ENCODE measurements at regions not wholly inside any gene's neighbourhood (a gene's known extent, or its start where the extent isn't known, plus 50 kb on each side); places are given as distances from the start of the nearest gene placed in this dataset.

- no peak for TF ChIP-seq POLR2A (IDR thresholded peaks at IDR 0.05; ENCODE audit: low read depth, low read length)
- no peak for FAIRE-seq
- no peak for DNase-seq (ENCODE audit: insufficient read length, low spot score)
Measured at GRCh38 chr5:175123542-175123941, 320.4 kb downstream of the DRD1 start.

GRCh38 chr5:175121457-175121856 is 322.5 kb downstream of the DRD1 start:
- no peak for TF ChIP-seq POLR2A (IDR thresholded peaks at IDR 0.05; ENCODE audit: low read depth, low read length)
- FAIRE-seq, result no peak
- no peak for DNase-seq (ENCODE audit: insufficient read length, low spot score)

GRCh38 chr5:175120412-175120811 is 323.6 kb downstream of the DRD1 start:
- no peak for DNase-seq (ENCODE audit: insufficient read length, low spot score)
- FAIRE-seq, result no peak
- TF ChIP-seq POLR2A (IDR thresholded peaks at IDR 0.05; ENCODE audit: low read depth, low read length), result no peak

- DNase-seq (ENCODE audit: insufficient read length, low spot score) (no peak), FAIRE-seq (no peak)
- no peak for TF ChIP-seq POLR2A (IDR thresholded peaks at IDR 0.05; ENCODE audit: low read depth, low read length)
Measured at GRCh38 chr5:175118700-175119309, 325.2 kb downstream of the DRD1 start.

- TF ChIP-seq POLR2A (IDR thresholded peaks at IDR 0.05; ENCODE audit: low read depth, low read length), result no peak
- FAIRE-seq, result no peak
- no peak for DNase-seq (ENCODE audit: insufficient read length, low spot score)
Measured at GRCh38 chr5:175116466-175117048, 327.4 kb downstream of the DRD1 start.

GRCh38 chr5:175115831-175116230 is 328.2 kb downstream of the DRD1 start:
- FAIRE-seq (no peak), DNase-seq (ENCODE audit: insufficient read length, low spot score) (no peak)
- TF ChIP-seq POLR2A (IDR thresholded peaks at IDR 0.05; ENCODE audit: low read depth, low read length), result no peak

GRCh38 chr5:175113947-175114346 is 330.0 kb downstream of the DRD1 start:
- DNase-seq (ENCODE audit: insufficient read length, low spot score) (no peak), FAIRE-seq (no peak)

GRCh38 chr5:175109058-175109755 is 334.8 kb downstream of the DRD1 start:
- DNase-seq (ENCODE audit: insufficient read length, low spot score), result no peak
- no peak for FAIRE-seq
- TF ChIP-seq POLR2A (IDR thresholded peaks at IDR 0.05; ENCODE audit: low read depth, low read length), result no peak

More at GRCh38 chr5:175113947-175114346, 330.0 kb downstream of the DRD1 start:
- TF ChIP-seq POLR2A (IDR thresholded peaks at IDR 0.05; ENCODE audit: low read depth, low read length), result no peak

- DNase-seq (ENCODE audit: insufficient read length, low spot score) (no peak), FAIRE-seq (no peak)
- no peak for TF ChIP-seq POLR2A (IDR thresholded peaks at IDR 0.05; ENCODE audit: low read depth, low read length)
Measured at GRCh38 chr5:175107865-175108264, 336.1 kb downstream of the DRD1 start.

- no peak for TF ChIP-seq POLR2A (IDR thresholded peaks at IDR 0.05; ENCODE audit: low read depth, low read length)
- DNase-seq (ENCODE audit: insufficient read length, low spot score) (no peak), FAIRE-seq (no peak)
Measured at GRCh38 chr5:175107028-175107588, 336.9 kb downstream of the DRD1 start.

GRCh38 chr5:175104677-175105076 is 339.3 kb downstream of the DRD1 start:
- DNase-seq (ENCODE audit: insufficient read length, low spot score) (no peak), FAIRE-seq (no peak)
- TF ChIP-seq POLR2A (IDR thresholded peaks at IDR 0.05; ENCODE audit: low read depth, low read length), result no peak

- DNase-seq (ENCODE audit: insufficient read length, low spot score), result no peak
- no peak for TF ChIP-seq POLR2A (IDR thresholded peaks at IDR 0.05; ENCODE audit: low read depth, low read length)
- FAIRE-seq, result no peak
Measured at GRCh38 chr5:175103746-175104145, 340.2 kb downstream of the DRD1 start.

GRCh38 chr5:175102717-175103116 is 341.3 kb downstream of the DRD1 start:
- TF ChIP-seq POLR2A (IDR thresholded peaks at IDR 0.05; ENCODE audit: low read depth, low read length), result no peak
- no peak for FAIRE-seq
- no peak for DNase-seq (ENCODE audit: insufficient read length, low spot score)

- TF ChIP-seq POLR2A (IDR thresholded peaks at IDR 0.05; ENCODE audit: low read depth, low read length), result no peak
- DNase-seq (ENCODE audit: insufficient read length, low spot score) (no peak), FAIRE-seq (no peak)
Measured at GRCh38 chr5:175098301-175098700, 345.7 kb downstream of the DRD1 start.
